GM19455 (cell line): ENCODE measurements at regions not wholly inside any gene's neighbourhood (a gene's known extent, or its start where the extent isn't known, plus 50 kb on each side); places are given as distances from the start of the nearest gene placed in this dataset.
"Not testable (repeated sequence)": the region's sequence is repeated elsewhere in the genome, so short reads cannot be mapped to it uniquely, and the experiment has no call there.

Source experiments
- ATAC-seq: cut with Tn5 transposase; IDR thresholded peaks from one replicate; pipeline ENCODE4 v1.9.1; 2021; ENCODE audit not compliant: unreplicated experiment

GRCh38 chr1:104135036-104135435 is 385.3 kb downstream of the AMY1C start:
- ATAC-seq: not testable (repeated sequence)

DNA sequence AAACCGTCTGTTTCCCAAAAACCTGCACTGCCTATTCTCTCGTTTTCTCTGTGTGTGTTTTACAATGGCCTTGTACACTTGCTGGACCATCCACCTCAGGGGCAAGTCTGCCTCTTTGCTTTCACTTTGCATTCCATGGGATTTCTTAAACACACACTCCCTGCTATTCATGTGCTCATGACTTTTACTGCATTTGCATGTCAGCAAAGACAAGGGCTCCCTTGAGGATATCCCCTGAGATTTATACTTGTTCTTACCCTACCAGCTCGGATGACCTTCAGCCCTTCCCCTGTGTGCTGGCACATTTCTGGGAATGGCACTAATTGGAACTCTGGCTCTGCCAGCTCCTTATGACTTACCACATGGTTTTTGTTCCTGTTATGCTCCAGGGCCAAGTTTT is 386.9 kb downstream of the AMY1C start:
- ATAC-seq: no peak

- no peak for ATAC-seq
Measured at GRCh38 chr1:104156738-104157137, 407.0 kb downstream of the AMY1C start.

DNA sequence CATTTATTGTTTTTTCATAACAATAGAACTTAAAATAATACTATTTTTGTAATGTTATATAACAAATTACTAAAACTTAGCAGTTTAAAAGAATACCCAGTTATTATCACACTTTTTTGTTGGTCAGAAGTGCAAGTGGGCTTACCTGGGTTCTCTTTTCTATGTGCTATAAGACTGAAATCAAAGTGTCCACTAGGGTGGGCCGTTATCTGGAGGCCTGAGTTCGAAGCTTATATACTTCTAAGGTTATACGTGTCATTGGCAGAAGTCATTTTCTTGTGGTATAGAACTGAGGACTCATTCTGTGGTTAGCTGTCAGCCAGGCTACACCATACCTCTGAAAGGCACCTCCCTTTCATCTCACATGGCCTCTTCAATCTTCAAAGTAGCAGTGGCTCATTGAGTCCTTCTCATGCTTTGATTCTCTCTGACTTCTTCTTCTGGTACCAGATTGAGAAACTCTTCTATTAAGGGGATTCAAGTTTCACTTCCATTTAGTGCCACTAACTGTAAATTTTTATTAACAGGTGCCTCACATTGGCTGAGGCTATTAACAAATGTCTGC is 414.3 kb downstream of the AMY1C start:
- ATAC-seq: no peak

DNA sequence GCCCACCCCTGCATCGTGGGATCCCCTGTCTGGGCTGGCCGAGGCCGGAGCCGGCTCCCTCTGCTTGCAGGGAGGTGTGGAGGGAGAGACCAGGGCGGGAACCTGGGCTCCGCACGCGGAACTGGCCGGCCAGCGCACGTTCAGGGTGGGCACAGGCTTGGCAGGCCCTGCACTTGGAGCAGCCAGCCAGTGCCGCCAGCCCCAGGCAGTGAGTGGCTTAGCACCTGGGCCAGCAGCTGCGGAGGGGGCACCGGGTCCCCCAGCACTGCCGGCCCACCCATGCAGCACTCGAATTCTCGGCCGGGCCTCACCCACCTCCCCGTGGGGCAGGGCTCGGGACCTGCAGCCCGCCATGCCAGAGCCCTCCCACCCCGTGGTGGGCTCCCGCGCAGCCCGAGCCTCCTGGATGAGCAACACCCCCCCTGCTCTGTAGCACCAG is 422.6 kb downstream of the AMY1C start:
- no peak for ATAC-seq

- no peak for ATAC-seq
Measured at GRCh38 chr1:104182251-104182650, 432.6 kb downstream of the AMY1C start.

- ATAC-seq: no peak
Measured at GRCh38 chr1:104189207-104189606, 439.5 kb downstream of the AMY1C start.

DNA sequence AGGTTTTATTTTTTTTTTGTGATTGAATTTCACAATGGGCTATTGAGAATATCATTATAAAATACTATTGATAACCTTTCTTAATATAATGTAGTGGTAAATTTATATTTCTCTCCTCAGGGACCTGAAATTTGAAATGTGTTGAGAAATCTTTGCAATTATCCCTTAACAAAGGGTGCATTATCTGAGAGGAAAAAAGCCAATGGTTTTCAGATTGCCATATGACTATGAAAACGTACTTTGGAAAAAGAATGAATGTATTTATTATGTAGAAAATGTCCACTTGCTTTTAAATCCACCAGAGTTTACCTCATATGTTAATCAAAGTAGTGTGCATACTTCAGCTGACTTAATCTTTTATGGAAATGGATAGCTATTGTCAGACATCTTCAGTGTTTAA is 441.1 kb downstream of the AMY1C start:
- ATAC-seq: no peak

- no peak for ATAC-seq
Measured at GRCh38 chr1:104195395-104195794, 445.7 kb downstream of the AMY1C start.

GRCh38 chr1:104196136-104196535 is 446.4 kb downstream of the AMY1C start:
- ATAC-seq: no peak

DNA sequence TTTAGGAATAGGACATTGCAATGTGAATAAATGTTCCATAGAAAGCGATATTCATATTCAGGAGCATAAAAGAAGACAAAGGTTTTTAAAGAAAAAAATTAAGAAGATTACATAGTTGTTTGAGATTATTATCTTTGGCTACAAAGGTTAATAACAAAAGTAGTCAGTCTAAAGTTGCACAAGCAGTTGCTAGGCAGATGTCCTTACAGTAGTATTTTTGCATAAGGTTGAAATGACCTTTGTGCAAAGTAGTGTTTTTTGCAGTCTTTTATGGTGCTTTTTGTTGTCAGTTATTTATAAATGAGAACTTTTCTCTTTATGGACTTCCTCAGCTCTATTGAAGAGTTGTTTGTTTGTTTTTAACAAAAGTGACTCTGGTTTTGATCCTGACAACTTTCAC is 447.8 kb downstream of the AMY1C start:
- ATAC-seq: no peak

GRCh38 chr1:104212239-104212638 is 462.5 kb downstream of the AMY1C start:
- ATAC-seq: no peak

- not testable (repeated sequence) for ATAC-seq
Measured at GRCh38 chr1:104217395-104217986, 467.8 kb downstream of the AMY1C start.

DNA sequence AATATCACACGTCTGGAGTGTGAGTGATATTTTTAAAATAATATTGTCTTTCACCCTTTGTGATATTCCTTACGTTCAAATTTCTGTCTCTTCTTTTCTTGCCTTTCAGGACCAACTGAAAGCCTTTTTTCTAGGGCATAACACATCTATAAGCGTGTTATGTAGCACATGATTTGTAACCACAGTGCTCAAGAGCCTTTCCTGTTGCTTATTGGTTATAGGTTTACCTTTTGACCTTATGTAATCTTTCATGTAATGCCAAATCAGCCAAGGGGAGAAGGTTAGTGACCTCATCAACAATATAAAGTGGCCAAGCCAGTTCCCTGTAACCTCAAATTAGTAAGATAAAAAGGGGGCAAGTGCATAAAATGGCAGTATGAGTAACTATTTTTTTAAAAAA is 480.2 kb downstream of the AMY1C start:
- ATAC-seq: no peak

- ATAC-seq: no peak
Measured at GRCh38 chr1:104231676-104232075, 482.0 kb downstream of the AMY1C start.

- no peak for ATAC-seq
Measured at GRCh38 chr1:104235141-104235540, 485.4 kb downstream of the AMY1C start.

DNA sequence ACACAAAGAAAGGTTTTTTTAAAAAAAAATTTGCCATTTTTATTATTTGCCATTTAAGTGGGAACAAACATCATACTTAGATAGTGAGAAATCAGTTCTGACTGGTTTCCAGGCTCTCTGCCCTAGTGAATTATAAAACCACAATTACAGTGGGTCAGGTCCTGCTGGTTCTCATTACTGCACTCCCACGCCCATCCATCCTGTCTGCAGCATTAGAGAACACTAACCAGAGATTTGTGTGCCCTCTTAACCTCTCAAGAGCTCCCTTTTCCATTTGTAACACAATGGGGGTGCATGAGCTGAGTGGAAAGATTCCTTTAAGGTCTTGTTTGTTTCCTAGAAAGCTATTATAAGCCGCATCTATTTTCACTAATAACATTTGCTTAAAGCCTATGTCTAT is 489.3 kb downstream of the AMY1C start:
- ATAC-seq: no peak

GRCh38 chr1:104248385-104248784 is 498.7 kb downstream of the AMY1C start:
- no peak for ATAC-seq

GRCh38 chr1:104259481-104259880 is 509.8 kb downstream of the AMY1C start:
- no peak for ATAC-seq

GRCh38 chr1:104263110-104263509 is 513.4 kb downstream of the AMY1C start:
- ATAC-seq: not testable (repeated sequence)

GRCh38 chr1:104264521-104264920 is 514.8 kb downstream of the AMY1C start:
- no peak for ATAC-seq

- ATAC-seq: no peak
Measured at GRCh38 chr1:104265163-104265562, 515.5 kb downstream of the AMY1C start.

DNA sequence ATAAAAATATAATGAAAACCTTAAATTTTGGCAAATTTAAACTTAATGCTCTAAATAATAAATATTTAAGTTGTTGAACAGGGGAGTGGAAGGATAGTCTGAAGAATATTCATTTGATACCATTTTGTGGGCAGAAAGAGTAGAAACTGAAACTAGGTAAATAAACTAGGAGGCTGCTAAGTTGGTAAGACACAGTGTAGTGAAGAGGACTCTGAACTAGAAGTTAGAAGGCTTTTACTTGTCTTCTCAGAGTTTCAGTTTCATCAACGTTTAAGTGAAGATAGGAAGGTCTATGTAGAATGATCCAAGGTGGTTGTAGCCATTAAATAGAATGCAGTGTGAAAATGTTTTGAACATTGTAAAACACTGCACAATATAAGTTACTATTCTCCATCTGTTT is 516.9 kb downstream of the AMY1C start:
- no peak for ATAC-seq
